ENCODE measurements at regions not wholly inside any gene's neighbourhood (a gene's known extent, or its start where the extent isn't known, plus 50 kb on each side); places are given as distances from the start of the nearest gene placed in this dataset.

DNA sequence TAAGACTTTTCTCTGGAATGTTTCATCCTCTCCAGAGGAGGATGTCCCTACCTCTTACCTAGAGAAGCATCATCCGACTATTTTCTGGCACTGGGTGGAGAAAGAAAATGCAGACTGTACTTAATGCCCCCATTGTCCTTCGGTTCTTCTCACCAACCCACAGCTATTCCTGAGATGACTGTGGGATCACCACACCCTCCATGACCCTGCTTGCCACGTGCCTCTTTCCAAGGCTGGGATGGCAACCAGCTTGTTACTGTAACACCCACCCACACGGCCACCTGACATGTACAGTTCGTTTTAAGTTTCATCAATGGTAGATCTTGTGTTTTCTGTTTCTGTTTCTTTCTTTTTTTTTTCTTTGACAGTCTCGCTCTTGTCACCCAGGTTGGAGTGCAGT, 365.2 kb downstream of the FBXO15 start:
- no peak overlapping the region for H3K14ac ChIP-seq (ENCODE audit: low read length in 2 of 2)
- H4K8ac ChIP-seq (ENCODE audit: low read length) = no peak overlapping the region
- no peak overlapping the region for H2BK120ac ChIP-seq (ENCODE audit: low read depth, low read length)
- no peak overlapping the region for H3K4ac ChIP-seq (ENCODE audit: low read depth in 1 of 2, low read length in 2 of 2)
- no peak overlapping the region for H3K4me2 ChIP-seq (ENCODE audit: low read length, poor library complexity, severe bottlenecking)
- no peak overlapping the region for H2AFZ ChIP-seq (ENCODE audit: low read depth, low read length)
- no peak overlapping the region for H4K91ac ChIP-seq (ENCODE audit: low read length)
- no peaks in the 10 kb centered on the region for H3K27me3 ChIP-seq (ENCODE audit: control insufficient read depth in 1 of 2, insufficient read depth in 1 of 2, low read length in 2 of 2)
- no peak for DNase-seq
- WGBS = 88% methylated on average over 5 of the region's 6 CpGs
- H3K18ac ChIP-seq (ENCODE audit: low read depth in 1 of 2, low read length in 2 of 2) = no peak overlapping the region
- no peak overlapping the region for H3K27ac ChIP-seq (ENCODE audit: low read length, poor library complexity, severe bottlenecking)
- no peaks in the 10 kb centered on the region for H3K4me1 ChIP-seq (ENCODE audit: control insufficient read depth, insufficient read depth, low read depth, low read length)
- no peaks in the 10 kb centered on the region for H3K36me3 ChIP-seq (ENCODE audit: control insufficient read depth in 1 of 2, insufficient read depth in 2 of 2, low read depth in 1 of 2, low read length in 2 of 2)
- H2AK5ac ChIP-seq (ENCODE audit: low read length, severe bottlenecking) = no peak overlapping the region
- H3K79me1 ChIP-seq (replicated peaks; ENCODE audit: low read length, poor library complexity, severe bottlenecking) = no peaks in the 10 kb centered on the region
- no peak overlapping the region for H2BK12ac ChIP-seq (ENCODE audit: low read length in 2 of 2)
- H2BK5ac ChIP-seq (ENCODE audit: low read depth, low read length, poor library complexity, severe bottlenecking) = no peak overlapping the region
- no peak overlapping the region for H3K23ac ChIP-seq (ENCODE audit: low read length in 2 of 2)
- no peak overlapping the region for H2BK15ac ChIP-seq (ENCODE audit: low read depth, poor library complexity, severe bottlenecking)
- no peak overlapping the region for H3K9ac ChIP-seq (ENCODE audit: low read length)
- no peak overlapping the region for H3K4me3 ChIP-seq (ENCODE audit: insufficient read depth in 1 of 2, low read depth in 1 of 2, low read length in 2 of 2)
- no peaks in the 10 kb centered on the region for H3K9me3 ChIP-seq (ENCODE audit: control insufficient read depth, low read length)

DNA sequence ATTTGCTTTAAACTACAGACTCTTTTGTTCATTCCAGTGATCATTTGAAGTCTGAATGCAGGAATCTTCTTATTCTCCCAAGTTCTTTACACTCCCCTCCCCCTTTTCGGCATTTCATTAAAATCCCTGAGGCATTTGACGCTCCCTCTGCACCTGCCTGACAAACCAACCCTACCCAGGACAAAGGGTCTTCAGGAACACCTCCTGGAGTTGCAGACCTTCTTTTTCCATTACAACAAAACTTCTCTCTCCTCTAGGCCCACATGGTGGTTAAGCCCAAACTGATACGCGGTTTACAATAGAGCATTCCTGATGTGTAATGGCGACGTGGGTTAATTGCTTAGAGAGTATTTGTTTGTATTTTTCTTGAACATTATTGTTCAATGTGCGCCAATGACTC, 367.4 kb downstream of the FBXO15 start:
- no peak overlapping the region for H3K9ac ChIP-seq (ENCODE audit: low read length)
- no peak overlapping the region for H3K4me2 ChIP-seq (ENCODE audit: low read length, poor library complexity, severe bottlenecking)
- no peak overlapping the region for H3K18ac ChIP-seq (ENCODE audit: low read depth in 1 of 2, low read length in 2 of 2)
- no peak overlapping the region for H2BK5ac ChIP-seq (ENCODE audit: low read depth, low read length, poor library complexity, severe bottlenecking)
- H2AK5ac ChIP-seq (ENCODE audit: low read length, severe bottlenecking) = no peak overlapping the region
- no peak for DNase-seq
- 86% methylated on average over 7 of the region's 7 CpGs for WGBS
- no peak overlapping the region for H3K14ac ChIP-seq (ENCODE audit: low read length in 2 of 2)
- H2AFZ ChIP-seq (ENCODE audit: low read depth, low read length) = no peak overlapping the region
- no peak overlapping the region for H3K4ac ChIP-seq (ENCODE audit: low read depth in 1 of 2, low read length in 2 of 2)
- H2BK12ac ChIP-seq (ENCODE audit: low read length in 2 of 2) = no peak overlapping the region
- no peak overlapping the region for H4K8ac ChIP-seq (ENCODE audit: low read length)
- H3K23ac ChIP-seq (ENCODE audit: low read length in 2 of 2) = no peak overlapping the region
- H3K9me3 ChIP-seq (ENCODE audit: control insufficient read depth, low read length) = no peaks in the 10 kb centered on the region
- no peak overlapping the region for H2BK15ac ChIP-seq (ENCODE audit: low read depth, poor library complexity, severe bottlenecking)
- no peak overlapping the region for H3K27ac ChIP-seq (ENCODE audit: low read length, poor library complexity, severe bottlenecking)
- no peak overlapping the region for H3K4me3 ChIP-seq (ENCODE audit: insufficient read depth in 1 of 2, low read depth in 1 of 2, low read length in 2 of 2)
- no peaks in the 10 kb centered on the region for H3K4me1 ChIP-seq (ENCODE audit: control insufficient read depth, insufficient read depth, low read depth, low read length)
- no peaks in the 10 kb centered on the region for H3K27me3 ChIP-seq (ENCODE audit: control insufficient read depth in 1 of 2, insufficient read depth in 1 of 2, low read length in 2 of 2)
- no peaks in the 10 kb centered on the region for H3K79me1 ChIP-seq (replicated peaks; ENCODE audit: low read length, poor library complexity, severe bottlenecking)
- H4K91ac ChIP-seq (ENCODE audit: low read length) = no peak overlapping the region
- no peak overlapping the region for H2BK120ac ChIP-seq (ENCODE audit: low read depth, low read length)
- no peaks in the 10 kb centered on the region for H3K36me3 ChIP-seq (ENCODE audit: control insufficient read depth in 1 of 2, insufficient read depth in 2 of 2, low read depth in 1 of 2, low read length in 2 of 2)

DNA sequence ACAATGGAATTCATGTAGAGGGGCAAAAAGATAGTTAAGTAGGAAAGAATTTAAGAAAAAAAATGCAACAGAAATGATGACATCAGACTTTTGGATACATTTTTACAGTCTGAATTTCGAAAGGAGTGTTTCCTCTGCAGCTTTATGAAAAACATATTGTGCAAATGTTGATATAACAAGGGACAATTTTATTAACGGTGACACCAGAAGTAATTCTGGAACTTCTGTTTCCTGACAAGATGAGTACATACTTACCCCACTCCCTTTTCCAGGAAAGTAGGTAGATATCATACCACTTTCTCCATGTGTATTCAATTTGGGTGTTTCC, 369.6 kb downstream of the FBXO15 start:
- Histone ChIP-seq H2AK5ac (ENCODE audit: low read length, severe bottlenecking) (no peak overlapping the region), H2AFZ (ENCODE audit: low read depth, low read length) (no peak overlapping the region), H3K79me1 (replicated peaks; ENCODE audit: low read length, poor library complexity, severe bottlenecking) (no peaks in the 10 kb centered on the region), H2BK12ac (ENCODE audit: low read length in 2 of 2) (no peak overlapping the region), H3K14ac (ENCODE audit: low read length in 2 of 2) (no peak overlapping the region), H3K9me3 (ENCODE audit: control insufficient read depth, low read length) (no peaks in the 10 kb centered on the region), H3K4me1 (ENCODE audit: control insufficient read depth, insufficient read depth, low read depth, low read length) (no peaks in the 10 kb centered on the region), H3K27ac (ENCODE audit: low read length, poor library complexity, severe bottlenecking) (no peak overlapping the region), H2BK5ac (ENCODE audit: low read depth, low read length, poor library complexity, severe bottlenecking) (no peak overlapping the region), H3K23ac (ENCODE audit: low read length in 2 of 2) (no peak overlapping the region), H3K18ac (ENCODE audit: low read depth in 1 of 2, low read length in 2 of 2) (no peak overlapping the region), H4K91ac (ENCODE audit: low read length) (no peak overlapping the region), H3K4me3 (ENCODE audit: insufficient read depth in 1 of 2, low read depth in 1 of 2, low read length in 2 of 2) (no peak overlapping the region), H2BK15ac (ENCODE audit: low read depth, poor library complexity, severe bottlenecking) (no peak overlapping the region), H3K4me2 (ENCODE audit: low read length, poor library complexity, severe bottlenecking) (no peak overlapping the region), H3K36me3 (ENCODE audit: control insufficient read depth in 1 of 2, insufficient read depth in 2 of 2, low read depth in 1 of 2, low read length in 2 of 2) (no peaks in the 10 kb centered on the region), H3K9ac (ENCODE audit: low read length) (no peak overlapping the region), H3K27me3 (ENCODE audit: control insufficient read depth in 1 of 2, insufficient read depth in 1 of 2, low read length in 2 of 2) (no peaks in the 10 kb centered on the region), H3K4ac (ENCODE audit: low read depth in 1 of 2, low read length in 2 of 2) (no peak overlapping the region), H4K8ac (ENCODE audit: low read length) (no peak overlapping the region), H2BK120ac (ENCODE audit: low read depth, low read length) (no peak overlapping the region)
- WGBS = 100% methylated on average over 1 of the region's 2 CpGs
- DNase-seq = no peak

DNA sequence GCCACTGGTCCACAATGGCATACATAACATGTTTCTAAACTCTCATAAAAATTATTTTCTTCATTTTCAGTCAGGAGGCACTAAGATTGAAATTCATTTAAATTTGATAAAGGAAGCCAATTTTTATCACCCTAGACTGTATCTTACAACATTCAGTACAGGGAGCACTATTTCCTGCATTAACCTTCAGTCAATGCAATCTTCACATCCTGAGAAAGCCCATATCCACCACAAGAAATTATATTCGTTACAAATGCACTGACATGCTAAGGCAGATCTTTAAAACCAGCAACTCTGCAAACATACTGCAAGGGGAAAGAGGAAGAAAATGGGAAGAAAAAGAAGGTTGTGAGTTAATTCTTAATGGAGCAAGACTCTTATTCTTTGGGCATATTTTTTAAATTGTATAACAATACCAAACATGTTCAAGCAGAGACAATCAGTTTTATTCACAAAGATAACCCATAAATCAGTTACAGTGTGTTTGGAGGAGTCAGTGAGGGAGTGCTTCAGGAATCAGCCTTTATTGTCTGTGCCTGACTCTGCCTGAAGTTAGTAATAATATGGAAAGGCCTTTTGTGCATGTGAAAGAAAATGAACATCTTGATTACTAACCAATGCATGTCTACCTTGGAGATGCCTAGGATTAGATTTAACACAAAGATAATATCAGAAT, 370.1 kb downstream of the FBXO15 start:
- H2AK5ac ChIP-seq (ENCODE audit: low read length, severe bottlenecking) = no peak overlapping the region
- no peak overlapping the region for H4K8ac ChIP-seq (ENCODE audit: low read length)
- no peak overlapping the region for H3K14ac ChIP-seq (ENCODE audit: low read length in 2 of 2)
- H3K9ac ChIP-seq (ENCODE audit: low read length) = no peak overlapping the region
- no peak overlapping the region for H3K4me2 ChIP-seq (ENCODE audit: low read length, poor library complexity, severe bottlenecking)
- no peak overlapping the region for H4K91ac ChIP-seq (ENCODE audit: low read length)
- no peak overlapping the region for H3K4ac ChIP-seq (ENCODE audit: low read depth in 1 of 2, low read length in 2 of 2)
- no peak overlapping the region for H3K27ac ChIP-seq (ENCODE audit: low read length, poor library complexity, severe bottlenecking)
- no peak overlapping the region for H3K23ac ChIP-seq (ENCODE audit: low read length in 2 of 2)
- H3K4me1 ChIP-seq (ENCODE audit: control insufficient read depth, insufficient read depth, low read depth, low read length) = no peaks in the 10 kb centered on the region
- no peaks in the 10 kb centered on the region for H3K9me3 ChIP-seq (ENCODE audit: control insufficient read depth, low read length)
- H3K4me3 ChIP-seq (ENCODE audit: insufficient read depth in 1 of 2, low read depth in 1 of 2, low read length in 2 of 2) = no peak overlapping the region
- H3K27me3 ChIP-seq (ENCODE audit: control insufficient read depth in 1 of 2, insufficient read depth in 1 of 2, low read length in 2 of 2) = no peaks in the 10 kb centered on the region
- no peak overlapping the region for H2BK12ac ChIP-seq (ENCODE audit: low read length in 2 of 2)
- WGBS = no CpG with 5 or more reads among the region's 1 CpG
- H3K79me1 ChIP-seq (replicated peaks; ENCODE audit: low read length, poor library complexity, severe bottlenecking) = no peaks in the 10 kb centered on the region
- no peak overlapping the region for H2BK120ac ChIP-seq (ENCODE audit: low read depth, low read length)
- no peak overlapping the region for H2AFZ ChIP-seq (ENCODE audit: low read depth, low read length)
- no peak overlapping the region for H2BK15ac ChIP-seq (ENCODE audit: low read depth, poor library complexity, severe bottlenecking)
- DNase-seq = no peak
- H3K36me3 ChIP-seq (ENCODE audit: control insufficient read depth in 1 of 2, insufficient read depth in 2 of 2, low read depth in 1 of 2, low read length in 2 of 2) = no peaks in the 10 kb centered on the region
- H3K18ac ChIP-seq (ENCODE audit: low read depth in 1 of 2, low read length in 2 of 2) = no peak overlapping the region
- no peak overlapping the region for H2BK5ac ChIP-seq (ENCODE audit: low read depth, low read length, poor library complexity, severe bottlenecking)
